ENCODE measurements at regions not wholly inside any gene's neighbourhood (a gene's known extent, or its start where the extent isn't known, plus 50 kb on each side); places are given as distances from the start of the nearest gene placed in this dataset.

GRCh38 chr2:175435012-175435411 lies 253.5 kb upstream of the ATP5MC3 start:
- no peak for TF ChIP-seq CTCF (IDR thresholded peaks at IDR 0.05; ENCODE audit: insufficient read depth, low read length, poor library complexity, severe bottlenecking)
- no peak overlapping the region for H3K4me3 ChIP-seq (ENCODE audit: low read depth, low read length)
- DNase-seq (ENCODE audit: low read depth), result no peak
- no peaks in the 10 kb centered on the region for H3K36me3 ChIP-seq (ENCODE audit: control insufficient read depth, insufficient read depth, low read length)
- no peaks in the 10 kb centered on the region for H3K27me3 ChIP-seq (ENCODE audit: control insufficient read depth, insufficient read depth, low read length)

GRCh38 chr2:175432793-175433192 lies 251.3 kb upstream of the ATP5MC3 start:
- DNase-seq (ENCODE audit: low read depth), result no peak
- no peak for TF ChIP-seq CTCF (IDR thresholded peaks at IDR 0.05; ENCODE audit: insufficient read depth, low read length, poor library complexity, severe bottlenecking)

GRCh38 chr2:175432021-175432420 lies 250.5 kb upstream of the ATP5MC3 start:
- Histone ChIP-seq H3K4me3 (ENCODE audit: low read depth, low read length) (no peak overlapping the region), H3K27me3 (ENCODE audit: control insufficient read depth, insufficient read depth, low read length) (no peaks in the 10 kb centered on the region), H3K36me3 (ENCODE audit: control insufficient read depth, insufficient read depth, low read length) (no peaks in the 10 kb centered on the region)
- no peak for TF ChIP-seq CTCF (IDR thresholded peaks at IDR 0.05; ENCODE audit: insufficient read depth, low read length, poor library complexity, severe bottlenecking)
- DNase-seq (ENCODE audit: low read depth), result no peak

More at GRCh38 chr2:175432793-175433192, 251.3 kb upstream of the ATP5MC3 start:
- no peaks in the 10 kb centered on the region for H3K27me3 ChIP-seq (ENCODE audit: control insufficient read depth, insufficient read depth, low read length)
- no peaks in the 10 kb centered on the region for H3K36me3 ChIP-seq (ENCODE audit: control insufficient read depth, insufficient read depth, low read length)
- no peak overlapping the region for H3K4me3 ChIP-seq (ENCODE audit: low read depth, low read length)

GRCh38 chr2:175431101-175431946 lies 249.8 kb upstream of the ATP5MC3 start:
- Histone ChIP-seq H3K4me3 (ENCODE audit: low read depth, low read length) (no peak overlapping the region), H3K27me3 (ENCODE audit: control insufficient read depth, insufficient read depth, low read length) (no peaks in the 10 kb centered on the region), H3K36me3 (ENCODE audit: control insufficient read depth, insufficient read depth, low read length) (no peaks in the 10 kb centered on the region)
- no peak for TF ChIP-seq CTCF (IDR thresholded peaks at IDR 0.05; ENCODE audit: insufficient read depth, low read length, poor library complexity, severe bottlenecking)
- DNase-seq (ENCODE audit: low read depth), result no peak

GRCh38 chr2:175430236-175430635 lies 248.7 kb upstream of the ATP5MC3 start:
- Histone ChIP-seq H3K27me3 (ENCODE audit: control insufficient read depth, insufficient read depth, low read length) (no peaks in the 10 kb centered on the region), H3K4me3 (ENCODE audit: low read depth, low read length) (no peak overlapping the region), H3K36me3 (ENCODE audit: control insufficient read depth, insufficient read depth, low read length) (no peaks in the 10 kb centered on the region)
- no peak for TF ChIP-seq CTCF (IDR thresholded peaks at IDR 0.05; ENCODE audit: insufficient read depth, low read length, poor library complexity, severe bottlenecking)
- DNase-seq (ENCODE audit: low read depth), result no peak
